Mesothelial cell of epicardium (in vitro differentiated cells): ENCODE measurements at regions not wholly inside any gene's neighbourhood (a gene's known extent, or its start where the extent isn't known, plus 50 kb on each side); places are given as distances from the start of the nearest gene placed in this dataset.

Experiments used
- DNase-seq, 2 experiments: peaks; one replicate each; pipeline ENCODE4 v3.0.0; 2021; ENCODE audit warnings: low spot score in 2 of 2; ENCODE audit not compliant: unreplicated experiment in 2 of 2
- H3K27ac Mint-ChIP-seq: 2 replicates; pipeline ENCODE4 v1.8.0; 2021; ENCODE audit warnings: mixed read lengths
- H3K27me3 Mint-ChIP-seq: 2 replicates; pipeline ENCODE4 v1.8.0; 2021; ENCODE audit warnings: low read depth, mixed read lengths
- H3K36me3 Mint-ChIP-seq: 2 replicates; pipeline ENCODE4 v1.8.0; 2021; ENCODE audit warnings: mixed read lengths
- H3K4me1 Mint-ChIP-seq: 2 replicates; pipeline ENCODE4 v1.8.0; 2021; ENCODE audit warnings: mixed read lengths
- H3K4me3 Mint-ChIP-seq: 2 replicates; pipeline ENCODE4 v1.8.0; 2021; ENCODE audit warnings: mild to moderate bottlenecking, moderate library complexity, mixed read lengths
- H3K9me3 Mint-ChIP-seq: 2 replicates; pipeline ENCODE4 v1.8.0; 2021; ENCODE audit warnings: mixed read lengths
- CTCF ChIP-seq: fragments of 200-600 bp; sonication (generic); IDR thresholded peaks from one replicate; pipeline ENCODE4 v1.5.0; 2021; ENCODE audit warnings: antibody characterized with exemption; ENCODE audit not compliant: unreplicated experiment

DNA sequence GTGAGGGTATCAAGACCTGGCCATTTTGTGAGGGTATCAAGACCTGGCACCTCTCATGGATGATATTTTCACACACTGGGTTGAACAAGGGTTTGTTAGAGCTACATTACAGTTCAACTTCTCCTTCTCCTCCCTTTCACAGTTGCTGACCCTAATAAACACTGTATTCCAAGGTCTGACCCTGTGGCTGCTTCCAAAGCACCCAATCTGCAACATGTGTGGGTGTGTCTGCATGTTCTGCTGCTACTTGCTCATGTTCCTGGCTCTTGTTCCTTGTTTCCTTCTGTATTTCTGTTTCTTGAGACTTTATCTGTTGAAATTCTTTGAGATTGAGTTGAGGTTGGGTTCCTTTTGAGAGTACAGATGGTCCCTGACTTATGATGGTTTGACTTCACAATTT lies 162.1 kb upstream of the GMDS start:
- no peak for TF ChIP-seq CTCF
- H3K27ac Mint-ChIP-seq: no peak overlapping the region
- no peak for DNase-seq

DNA sequence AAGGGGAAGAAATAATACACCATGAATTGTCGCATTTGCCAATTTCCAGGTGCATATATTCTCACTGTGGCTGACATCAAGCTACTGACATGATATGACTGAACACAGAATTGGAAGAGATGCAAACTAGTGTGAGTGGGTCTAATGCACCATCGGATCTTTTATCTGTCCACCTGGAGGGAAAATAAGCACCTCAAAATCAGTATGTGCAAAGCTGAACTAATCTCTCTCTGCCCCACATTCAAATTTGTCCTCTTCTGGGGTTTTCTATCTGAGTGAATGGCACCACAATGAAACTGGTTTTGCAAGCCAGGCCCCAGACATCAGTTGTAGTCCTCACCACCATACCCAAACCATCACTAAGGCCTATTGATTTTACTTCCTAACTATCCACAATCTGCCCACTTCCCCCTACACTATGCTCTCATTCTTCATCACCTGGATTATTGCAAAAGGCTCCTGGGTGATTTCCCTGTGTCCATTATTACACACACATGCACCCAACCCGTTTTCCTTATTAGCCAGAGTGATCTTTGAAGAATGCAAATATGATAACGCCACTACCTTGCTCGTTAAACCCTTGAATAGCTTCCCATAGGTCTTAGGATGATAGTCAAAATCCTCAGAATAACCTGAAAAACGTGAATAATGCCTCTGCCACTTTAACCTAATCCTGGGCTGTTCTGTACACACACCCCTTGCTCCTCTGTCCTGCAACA lies 159.0 kb upstream of the GMDS start:
- H3K9me3 Mint-ChIP-seq: peaks cover 32% of the 10 kb centered on the region

More for the DNA sequence above, 162.1 kb upstream of the GMDS start:
- Mint-ChIP-seq H3K9me3 (peaks cover 14% of the 10 kb centered on the region), H3K36me3 (peaks cover 8% of the 10 kb centered on the region), H3K4me1 (no peaks in the 10 kb centered on the region), H3K27me3 (no peaks in the 10 kb centered on the region), H3K4me3 (no peak overlapping the region)

DNA sequence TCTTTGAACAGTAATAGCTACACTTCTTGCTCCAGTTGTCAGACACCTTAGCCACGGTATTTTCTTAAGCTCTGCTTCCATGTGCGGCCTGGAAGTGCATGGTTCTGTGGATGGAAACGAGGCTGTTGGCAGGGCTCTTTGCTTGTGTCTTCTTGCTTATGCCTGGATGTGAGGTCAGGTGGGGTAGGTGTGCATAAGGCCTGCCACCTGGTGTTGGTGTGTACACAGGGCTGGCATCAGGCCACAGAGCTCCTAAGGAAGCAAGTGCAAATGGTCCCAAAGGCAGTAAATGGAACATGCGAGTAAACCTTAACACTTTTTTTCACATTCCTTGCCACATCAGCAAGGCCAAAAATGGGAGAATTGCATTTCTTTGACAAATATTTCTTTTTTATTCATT lies 158.1 kb upstream of the GMDS start:
- Mint-ChIP-seq H3K27me3 (no peaks in the 10 kb centered on the region), H3K4me1 (no peaks in the 10 kb centered on the region), H3K4me3 (no peak overlapping the region), H3K9me3 (peaks cover 35% of the 10 kb centered on the region), H3K36me3 (peaks cover 28% of the 10 kb centered on the region), H3K27ac (no peak overlapping the region)
- TF ChIP-seq CTCF: no peak
- DNase-seq: no peak

More for the DNA sequence above, 159.0 kb upstream of the GMDS start:
- H3K27me3 Mint-ChIP-seq: no peaks in the 10 kb centered on the region
- peaks cover 24% of the 10 kb centered on the region for H3K36me3 Mint-ChIP-seq
- no peak for DNase-seq
- no peak overlapping the region for H3K4me3 Mint-ChIP-seq
- no peak for TF ChIP-seq CTCF
- no peak overlapping the region for H3K27ac Mint-ChIP-seq
- H3K4me1 Mint-ChIP-seq: no peaks in the 10 kb centered on the region

DNA sequence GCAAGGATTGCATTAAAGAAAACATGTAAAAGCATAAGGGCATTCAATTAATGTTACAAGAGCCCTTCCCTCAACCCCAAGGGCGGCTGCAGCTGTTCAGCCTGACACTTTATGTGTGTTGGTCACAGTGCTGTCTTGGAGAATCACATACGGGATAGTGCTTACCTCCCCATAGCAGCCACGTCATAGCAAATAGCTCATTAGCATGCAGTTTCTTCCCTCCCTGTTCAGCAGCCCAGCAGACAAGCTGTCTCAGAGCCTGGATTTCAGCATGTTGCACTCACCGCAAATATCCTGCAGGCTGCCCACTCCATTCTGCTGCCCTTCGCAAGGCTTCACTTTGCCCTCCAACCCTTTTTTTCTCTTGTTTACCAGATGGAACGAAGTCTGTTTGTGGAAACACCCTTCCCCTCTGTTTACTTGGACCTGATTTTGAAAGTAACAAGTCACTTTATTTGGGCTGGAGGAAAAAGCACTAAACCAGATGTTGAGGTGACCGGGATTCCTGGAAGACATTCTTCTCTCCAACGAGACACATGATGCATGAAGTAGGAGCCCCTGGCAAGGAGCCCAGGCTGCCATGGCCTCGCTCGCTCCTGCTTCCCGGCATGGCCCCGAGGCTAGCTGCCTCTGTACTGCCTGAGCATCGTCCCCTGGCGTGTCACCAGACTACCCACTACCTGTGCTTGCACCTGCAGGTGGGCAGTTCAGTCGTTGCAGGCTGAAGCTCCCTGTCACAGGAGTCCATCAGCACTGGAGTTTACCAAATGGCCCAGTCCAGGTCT lies 151.6 kb upstream of the GMDS start:
- Mint-ChIP-seq H3K27me3 (no peaks in the 10 kb centered on the region), H3K36me3 (peaks cover 24% of the 10 kb centered on the region), H3K4me3 (no peak overlapping the region), H3K4me1 (peaks cover 10% of the 10 kb centered on the region), H3K27ac (peak overlapping the region; percentile 35), H3K9me3 (peaks cover 34% of the 10 kb centered on the region)
- DNase-seq: peak; percentile 40 to 53
- no peak for TF ChIP-seq CTCF

GRCh38 chr6:2396042-2396657 lies 150.7 kb upstream of the GMDS start:
- peaks cover 27% of the 10 kb centered on the region for H3K9me3 Mint-ChIP-seq
- no peak for TF ChIP-seq CTCF
- H3K36me3 Mint-ChIP-seq: peaks cover 18% of the 10 kb centered on the region
- no peak overlapping the region for H3K27ac Mint-ChIP-seq
- no peak overlapping the region for H3K4me3 Mint-ChIP-seq
- DNase-seq: no peak
- no peaks in the 10 kb centered on the region for H3K27me3 Mint-ChIP-seq
- H3K4me1 Mint-ChIP-seq: peaks cover 10% of the 10 kb centered on the region
